Upper lobe of left lung (tissue), 6 donors: ENCODE measurements at regions not wholly inside any gene's neighbourhood (a gene's known extent, or its start where the extent isn't known, plus 50 kb on each side); places are given as distances from the start of the nearest gene placed in this dataset.
A peak's percentile ranks its signal among the peaks of the same experiment; 100 is the strongest.

Experiments
- ATAC-seq, 2 donors: fragments of 200-7000 bp; cut with Tn5 transposase; one replicate each; pipeline ENCODE4 v1.9.1; 2022; ENCODE audit warnings: mild to moderate bottlenecking in 2 of 2, moderate library complexity in 2 of 2; ENCODE audit not compliant: low FRiP score in 2 of 2
- DNase-seq, 2 donors: peaks; one replicate each; pipeline ENCODE4 v3.0.0-alpha.2; 2019 to 2020
- H3K27ac ChIP-seq, 4 donors: fragments of 200-600 bp; sonication (generic); one replicate each; pipeline ENCODE4 v1.5.1; 2016 to 2019
- H3K27me3 ChIP-seq, 4 donors: fragments of 200-600 bp; sonication (generic); one replicate each; pipeline ENCODE4 v1.5.1; 2017 to 2019
- H3K36me3 ChIP-seq, 4 donors: fragments of 200-600 bp; sonication (generic); one replicate each; pipeline ENCODE4 v1.5.1; 2016 to 2019
- H3K4me1 ChIP-seq, 4 donors: fragments of 200-600 bp; sonication (generic); one replicate each; pipeline ENCODE4 v1.5.1; 2018 to 2019
- H3K4me3 ChIP-seq, 4 donors: fragments of 200-600 bp; sonication (generic); one replicate each; pipeline ENCODE4 v1.5.1; 2017 to 2019; ENCODE audit warnings: mild to moderate bottlenecking in 2 of 4, moderate library complexity in 1 of 4
- H3K9me3 ChIP-seq, 4 donors: fragments of 200-600 bp; sonication (generic); one replicate each; pipeline ENCODE4 v1.5.1; 2018 to 2019
- EP300 ChIP-seq, 4 donors: sonication (generic); formaldehyde crosslinking; IDR thresholded peaks; one replicate each; pipeline ENCODE4 v1.5.1; 2017; ENCODE audit warnings: antibody characterized with exemption in 4 of 4, control low read depth in 2 of 4
- POLR2A ChIP-seq, 4 donors: fragments of 450-650 bp; IDR thresholded peaks; one replicate each; pipeline ENCODE4 v1.5.1; 2016 to 2017; ENCODE audit warnings: antibody characterized with exemption in 4 of 4, mild to moderate bottlenecking in 2 of 4
- POLR2AphosphoS5 ChIP-seq, 2 donors: sonication (generic); formaldehyde crosslinking; IDR thresholded peaks; one replicate each; pipeline ENCODE4 v1.5.1; 2017; ENCODE audit warnings: antibody characterized with exemption in 2 of 2
- WGBS, 2 donors: methylation state at CpG; one replicate each; pipeline ENCODE4 v1.1.5; 2017 to 2018; 5-methylcytosine and 5-hydroxymethylcytosine counted together
- TF ChIP-seq, protein P1 (sequence below), 6 experiments: fragments of 450-650 bp in 4 of 6; fragments of 200-600 bp in 2 of 6; sonication (generic) in 2 of 6; IDR thresholded peaks; one replicate each; pipeline ENCODE4 v1.5.1; 2016 to 2019; ENCODE audit warnings: antibody characterized with exemption in 6 of 6
- donor health status: DM: no; HTN: no; CAD: no; lungs with moderate emphysema.
- donor health status: DM: no; HTN: yes; CAD: no; lungs with severe emphysema.

DNA sequence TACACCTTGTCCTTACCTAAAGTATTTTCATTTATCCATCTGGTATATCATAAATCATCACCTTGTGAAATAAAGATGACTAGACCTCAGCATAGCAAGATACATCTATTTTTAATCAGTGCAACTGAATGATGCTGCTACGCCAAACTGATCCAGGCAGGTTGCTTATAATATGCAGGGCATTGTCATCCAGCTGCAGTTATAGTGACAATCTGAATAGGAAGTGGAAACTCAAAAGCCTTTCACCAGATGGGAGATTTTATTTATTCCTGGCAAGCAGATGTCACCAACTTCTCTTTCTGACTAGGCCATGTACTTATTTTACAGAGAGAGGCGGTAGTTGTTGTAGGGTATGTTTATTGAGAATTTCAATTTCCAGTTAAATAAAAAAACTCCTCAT lies 747.3 kb downstream of the ADCYAP1 start:
- Histone ChIP-seq H3K4me1 (no peaks in the 10 kb centered on the region), H3K9me3 (no peaks in the 10 kb centered on the region), H3K4me3 (no peak overlapping the region), H3K27me3 (no peaks in the 10 kb centered on the region), H3K36me3 (no peaks in the 10 kb centered on the region), H3K27ac (no peak overlapping the region)
- no peak for TF ChIP-seq EP300 (IDR thresholded peaks at IDR 0.05)
- TF ChIP-seq POLR2A (IDR thresholded peaks at IDR 0.05), result no peak
- no peak for ATAC-seq
- no peak for DNase-seq
- WGBS, 2 donors, result 65 to 80% methylated on average over 2 of the region's 2 CpGs

DNA sequence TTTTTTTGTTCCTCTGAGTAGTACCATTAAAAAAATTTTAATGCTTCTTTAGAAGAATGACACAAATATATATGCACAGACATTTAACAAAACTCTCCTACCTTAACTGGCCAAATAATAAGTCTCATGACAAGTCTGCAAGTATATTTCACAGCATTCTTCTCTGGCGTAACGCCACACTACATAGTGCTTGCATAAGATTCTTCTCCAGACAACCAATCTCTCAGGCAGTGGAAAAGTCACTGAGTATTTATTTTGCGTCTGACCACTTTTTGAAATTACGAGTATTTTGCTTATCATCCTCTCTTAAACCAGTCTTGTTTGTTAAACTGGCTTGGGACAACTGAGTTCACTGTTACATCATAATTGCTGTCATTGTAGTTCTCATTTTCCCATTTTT lies 749.2 kb downstream of the ADCYAP1 start:
- WGBS, 2 donors, result 49 to 61% methylated on average over 4 of the region's 4 CpGs
- no peak overlapping the region for H3K4me3 ChIP-seq
- H3K4me1 ChIP-seq, result peaks cover 0 to 7% (median 0%) of the 10 kb centered on the region in 4 donors
- DNase-seq (peak in 1 of 2 donors; percentile 60), ATAC-seq (peak in 1 of 2 donors; percentile 38)
- TF ChIP-seq EP300 (IDR thresholded peaks at IDR 0.05), result peak in 1 of 4 donors; percentile 51
- no peak for TF ChIP-seq POLR2AphosphoS5 (IDR thresholded peaks at IDR 0.05)
- TF ChIP-seq, protein P1, sequence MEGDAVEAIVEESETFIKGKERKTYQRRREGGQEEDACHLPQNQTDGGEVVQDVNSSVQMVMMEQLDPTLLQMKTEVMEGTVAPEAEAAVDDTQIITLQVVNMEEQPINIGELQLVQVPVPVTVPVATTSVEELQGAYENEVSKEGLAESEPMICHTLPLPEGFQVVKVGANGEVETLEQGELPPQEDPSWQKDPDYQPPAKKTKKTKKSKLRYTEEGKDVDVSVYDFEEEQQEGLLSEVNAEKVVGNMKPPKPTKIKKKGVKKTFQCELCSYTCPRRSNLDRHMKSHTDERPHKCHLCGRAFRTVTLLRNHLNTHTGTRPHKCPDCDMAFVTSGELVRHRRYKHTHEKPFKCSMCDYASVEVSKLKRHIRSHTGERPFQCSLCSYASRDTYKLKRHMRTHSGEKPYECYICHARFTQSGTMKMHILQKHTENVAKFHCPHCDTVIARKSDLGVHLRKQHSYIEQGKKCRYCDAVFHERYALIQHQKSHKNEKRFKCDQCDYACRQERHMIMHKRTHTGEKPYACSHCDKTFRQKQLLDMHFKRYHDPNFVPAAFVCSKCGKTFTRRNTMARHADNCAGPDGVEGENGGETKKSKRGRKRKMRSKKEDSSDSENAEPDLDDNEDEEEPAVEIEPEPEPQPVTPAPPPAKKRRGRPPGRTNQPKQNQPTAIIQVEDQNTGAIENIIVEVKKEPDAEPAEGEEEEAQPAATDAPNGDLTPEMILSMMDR (IDR thresholded peaks at IDR 0.05), result no peak
- TF ChIP-seq POLR2A (IDR thresholded peaks at IDR 0.05), result no peak
- no peaks in the 10 kb centered on the region for H3K36me3 ChIP-seq
- no peaks in the 10 kb centered on the region for H3K9me3 ChIP-seq
- no peak overlapping the region for H3K27ac ChIP-seq
- no peaks in the 10 kb centered on the region for H3K27me3 ChIP-seq

GRCh38 chr18:1657876-1658275 lies 753.2 kb downstream of the ADCYAP1 start:
- H3K27ac ChIP-seq, result no peak overlapping the region
- 61 to 83% methylated on average over 1 of the region's 1 CpG for WGBS, 2 donors
- H3K9me3 ChIP-seq, result no peaks in the 10 kb centered on the region
- TF ChIP-seq POLR2A (IDR thresholded peaks at IDR 0.05) (no peak), EP300 (IDR thresholded peaks at IDR 0.05) (peak in 1 of 4 donors; percentile 34)
- DNase-seq (peak in 1 of 2 donors; percentile 22), ATAC-seq (peak in 1 of 2 donors; percentile 42)
- H3K4me3 ChIP-seq, result no peak overlapping the region
- no peaks in the 10 kb centered on the region for H3K27me3 ChIP-seq
- no peaks in the 10 kb centered on the region for H3K36me3 ChIP-seq
- peaks cover 0 to 16% (median 6%) of the 10 kb centered on the region in 4 donors for H3K4me1 ChIP-seq

GRCh38 chr18:1658908-1659566 lies 754.4 kb downstream of the ADCYAP1 start:
- TF ChIP-seq POLR2AphosphoS5 (IDR thresholded peaks at IDR 0.05), result no peak
- TF ChIP-seq, protein P1 (IDR thresholded peaks at IDR 0.05), result no peak
- TF ChIP-seq EP300 (IDR thresholded peaks at IDR 0.05), result peak in 1 of 4 donors; percentile 17
- peak in 1 of 2 donors; percentile 76 for DNase-seq
- H3K4me3 ChIP-seq, result no peak overlapping the region
- no peaks in the 10 kb centered on the region for H3K36me3 ChIP-seq
- WGBS, 2 donors, result 27 to 38% methylated on average over 9 of the region's 9 CpGs
- no peaks in the 10 kb centered on the region for H3K9me3 ChIP-seq
- H3K27me3 ChIP-seq, result no peaks in the 10 kb centered on the region
- peaks cover 0 to 16% (median 6%) of the 10 kb centered on the region in 4 donors for H3K4me1 ChIP-seq
- ATAC-seq, result peak; percentile 56 to 87
- peak overlapping the region in 1 of 4 donors; percentile 9 for H3K27ac ChIP-seq

GRCh38 chr18:1663879-1664705 lies 759.4 kb downstream of the ADCYAP1 start:
- H3K36me3 ChIP-seq, result no peaks in the 10 kb centered on the region
- no peak overlapping the region for H3K4me3 ChIP-seq
- no peak overlapping the region for H3K27ac ChIP-seq
- ATAC-seq (peak; percentile 75 to 80), DNase-seq (peak in 1 of 2 donors; percentile 74)
- TF ChIP-seq POLR2AphosphoS5 (IDR thresholded peaks at IDR 0.05) (no peak), POLR2A (IDR thresholded peaks at IDR 0.05) (no peak), EP300 (IDR thresholded peaks at IDR 0.05) (no peak)
- TF ChIP-seq, protein P1 (IDR thresholded peaks at IDR 0.05), result peak; percentile 30 to 64 (median 56)
- H3K4me1 ChIP-seq, result peaks cover 0 to 8% (median 6%) of the 10 kb centered on the region in 4 donors
- H3K27me3 ChIP-seq, result no peaks in the 10 kb centered on the region
- H3K9me3 ChIP-seq, result no peaks in the 10 kb centered on the region
- 39 to 44% methylated on average over 12 of the region's 12 CpGs for WGBS, 2 donors
